Mesenchymal stem cell (in vitro differentiated cells and primary cell): ENCODE measurements at regions not wholly inside any gene's neighbourhood (a gene's known extent, or its start where the extent isn't known, plus 50 kb on each side); places are given as distances from the start of the nearest gene placed in this dataset.

Source experiments
- DNase-seq: peaks from one replicate; pipeline ENCODE4 v3.0.0-alpha.2; 2013
- H2AFZ ChIP-seq: one replicate; pipeline ENCODE4 v1.6.1; 2013; ENCODE audit warnings: low read depth, mild to moderate bottlenecking, control low read depth, inconsistent platforms, low read length, moderate library complexity
- H2AK5ac ChIP-seq: 2 replicates; pipeline ENCODE4 v1.6.1; 2013; ENCODE audit warnings: low read length, moderate library complexity, mild to moderate bottlenecking, inconsistent platforms; ENCODE audit not compliant: severe bottlenecking
- H2BK120ac ChIP-seq: one replicate; pipeline ENCODE4 v1.6.1; 2013; ENCODE audit warnings: low read depth, mild to moderate bottlenecking, inconsistent platforms, low read length, moderate library complexity
- H2BK12ac ChIP-seq, 2 experiments: one replicate each; pipeline ENCODE4 v1.6.1; 2013; ENCODE audit warnings: inconsistent platforms in 2 of 2, low read length in 2 of 2, mild to moderate bottlenecking in 2 of 2, moderate library complexity in 2 of 2, control low read depth in 1 of 2
- H2BK15ac ChIP-seq: one replicate; pipeline ENCODE4 v1.6.1; 2013; ENCODE audit warnings: mild to moderate bottlenecking, low read depth, inconsistent platforms; ENCODE audit not compliant: poor library complexity, severe bottlenecking
- H2BK5ac ChIP-seq: 2 replicates; pipeline ENCODE4 v1.6.1; 2013; ENCODE audit warnings: low read depth, mild to moderate bottlenecking, low read length, control low read depth, inconsistent platforms; ENCODE audit not compliant: poor library complexity, severe bottlenecking
- H3K14ac ChIP-seq, 2 experiments: one replicate each; pipeline ENCODE4 v1.6.1; 2013; ENCODE audit warnings: inconsistent platforms in 2 of 2, low read length in 2 of 2, control low read depth in 1 of 2, mild to moderate bottlenecking in 1 of 2, moderate library complexity in 1 of 2
- H3K18ac ChIP-seq, 2 experiments: one replicate each; pipeline ENCODE4 v1.6.1; 2013; ENCODE audit warnings: inconsistent platforms in 2 of 2, low read length in 2 of 2, control low read depth in 1 of 2, low read depth in 1 of 2, mild to moderate bottlenecking in 1 of 2
- H3K23ac ChIP-seq, 2 experiments: one replicate each; pipeline ENCODE4 v1.6.1; 2013; ENCODE audit warnings: inconsistent platforms in 2 of 2, low read length in 2 of 2, mild to moderate bottlenecking in 2 of 2, moderate library complexity in 2 of 2, control low read depth in 1 of 2
- H3K27ac ChIP-seq: 2 replicates; pipeline ENCODE4 v1.5.1; 2013; ENCODE audit warnings: mild to moderate bottlenecking, moderate library complexity, low read length, control low read depth, inconsistent platforms; ENCODE audit not compliant: poor library complexity, severe bottlenecking
- H3K27me3 ChIP-seq, 2 experiments: 2 replicates each; pipeline versions ENCODE4 v1.6.1 to v1.7.0; 2013; ENCODE audit warnings: low read length in 2 of 2, mild to moderate bottlenecking in 2 of 2, moderate library complexity in 2 of 2, control low read depth in 1 of 2, inconsistent platforms in 1 of 2; ENCODE audit not compliant: control insufficient read depth in 1 of 2, insufficient read depth in 1 of 2
- H3K36me3 ChIP-seq, 2 experiments: 2 replicates each; pipeline versions ENCODE4 v1.6.1 to v1.7.0; 2013; ENCODE audit warnings: low read length in 2 of 2, control low read depth in 1 of 2, inconsistent platforms in 1 of 2, low read depth in 1 of 2, mild to moderate bottlenecking in 1 of 2; ENCODE audit not compliant: insufficient read depth in 2 of 2, control insufficient read depth in 1 of 2
- H3K4ac ChIP-seq, 2 experiments: one replicate each; pipeline ENCODE4 v1.6.1; 2013; ENCODE audit warnings: inconsistent platforms in 2 of 2, low read length in 2 of 2, mild to moderate bottlenecking in 2 of 2, moderate library complexity in 2 of 2, control low read depth in 1 of 2, low read depth in 1 of 2
- H3K4me1 ChIP-seq: 2 replicates; pipeline ENCODE4 v1.6.1; 2013; ENCODE audit warnings: low read depth, low read length, control low read depth; ENCODE audit not compliant: control insufficient read depth, insufficient read depth
- H3K4me2 ChIP-seq: 2 replicates; pipeline ENCODE4 v1.6.1; 2013; ENCODE audit warnings: low read length, mild to moderate bottlenecking, inconsistent platforms; ENCODE audit not compliant: poor library complexity, severe bottlenecking
- H3K4me3 ChIP-seq, 2 experiments: 2 replicates each; pipeline versions ENCODE4 v1.5.1 to v1.7.0; 2013; ENCODE audit warnings: low read length in 2 of 2, mild to moderate bottlenecking in 2 of 2, control low read depth in 1 of 2, low read depth in 1 of 2; ENCODE audit not compliant: insufficient read depth in 1 of 2
- H3K79me1 ChIP-seq: replicated peaks from 2 replicates; pipeline ENCODE4 v1.6.1; 2013; ENCODE audit warnings: mild to moderate bottlenecking, control low read depth, low read length, inconsistent platforms; ENCODE audit not compliant: poor library complexity, severe bottlenecking
- H3K9ac ChIP-seq: 2 replicates; pipeline ENCODE4 v1.7.0; 2013; ENCODE audit warnings: mild to moderate bottlenecking, low read length, moderate library complexity
- H3K9me3 ChIP-seq: 2 replicates; pipeline ENCODE4 v1.7.0; 2013; ENCODE audit warnings: mild to moderate bottlenecking, low read length; ENCODE audit not compliant: control insufficient read depth
- H4K8ac ChIP-seq: one replicate; pipeline ENCODE4 v1.6.1; 2013; ENCODE audit warnings: inconsistent platforms, mild to moderate bottlenecking, low read length, moderate library complexity
- H4K91ac ChIP-seq: one replicate; pipeline ENCODE4 v1.6.1; 2013; ENCODE audit warnings: mild to moderate bottlenecking, low read length, inconsistent platforms
- WGBS: methylation state at CpG from one replicate; pipeline ENCODE4 v1.1.7; 2013; ENCODE audit warnings: mixed read lengths; 5-methylcytosine and 5-hydroxymethylcytosine counted together

GRCh38 chr2:173808718-173809117, 156.5 kb downstream of the SP3 start:
- Histone ChIP-seq H3K4me3 (no peak overlapping the region), H4K8ac (no peak overlapping the region)
- WGBS = 100% methylated on average over 2 of the region's 2 CpGs

GRCh38 chr2:173812321-173812720, 152.9 kb downstream of the SP3 start:
- H3K4me3 ChIP-seq = no peak overlapping the region
- H2BK5ac ChIP-seq = no peak overlapping the region
- H3K4me2 ChIP-seq = no peak overlapping the region
- H2BK120ac ChIP-seq = no peak overlapping the region
- no peaks in the 10 kb centered on the region for H3K4me1 ChIP-seq
- no peaks in the 10 kb centered on the region for H3K36me3 ChIP-seq
- H3K23ac ChIP-seq = no peak overlapping the region
- no peak overlapping the region for H3K27ac ChIP-seq
- no peak overlapping the region for H3K18ac ChIP-seq
- H3K9me3 ChIP-seq = no peaks in the 10 kb centered on the region
- DNase-seq = no peak
- H2BK12ac ChIP-seq = no peak overlapping the region
- H4K91ac ChIP-seq = no peak overlapping the region
- no peak overlapping the region for H3K9ac ChIP-seq
- no peak overlapping the region for H2AK5ac ChIP-seq
- H2AFZ ChIP-seq = no peak overlapping the region
- peaks cover 0 to 3% of the 10 kb centered on the region in 2 experiments for H3K27me3 ChIP-seq
- H2BK15ac ChIP-seq = no peak overlapping the region
- H3K14ac ChIP-seq = no peak overlapping the region
- no peak overlapping the region for H3K4ac ChIP-seq
- WGBS = 94% methylated on average over 1 of the region's 1 CpG
- no peaks in the 10 kb centered on the region for H3K79me1 ChIP-seq
- no peak overlapping the region for H4K8ac ChIP-seq

More at GRCh38 chr2:173808718-173809117, 156.5 kb downstream of the SP3 start:
- Histone ChIP-seq H3K4ac (no peak overlapping the region), H3K9ac (no peak overlapping the region), H3K27me3 (peaks cover 0 to 7% of the 10 kb centered on the region in 2 experiments), H2BK15ac (no peak overlapping the region), H2BK120ac (no peak overlapping the region), H4K91ac (no peak overlapping the region), H3K4me1 (no peaks in the 10 kb centered on the region), H2BK5ac (no peak overlapping the region), H3K23ac (no peak overlapping the region), H2AFZ (no peak overlapping the region), H3K4me2 (no peak overlapping the region), H3K9me3 (no peaks in the 10 kb centered on the region), H3K36me3 (no peaks in the 10 kb centered on the region), H3K79me1 (no peaks in the 10 kb centered on the region), H2BK12ac (no peak overlapping the region), H3K14ac (no peak overlapping the region), H3K27ac (no peak overlapping the region), H2AK5ac (no peak overlapping the region), H3K18ac (no peak overlapping the region)
- no peak for DNase-seq

GRCh38 chr2:173814306-173814705, 150.9 kb downstream of the SP3 start:
- Histone ChIP-seq H4K91ac (no peak overlapping the region), H2AFZ (no peak overlapping the region), H3K4me2 (no peak overlapping the region), H2BK120ac (no peak overlapping the region), H3K4me1 (no peaks in the 10 kb centered on the region), H2BK15ac (no peak overlapping the region), H3K4ac (no peak overlapping the region), H2BK5ac (no peak overlapping the region), H3K18ac (no peak overlapping the region), H3K14ac (no peak overlapping the region), H3K27me3 (peaks cover 0 to 3% of the 10 kb centered on the region in 2 experiments), H2AK5ac (no peak overlapping the region), H3K9ac (no peak overlapping the region), H3K23ac (no peak overlapping the region), H4K8ac (no peak overlapping the region), H3K27ac (no peak overlapping the region), H3K4me3 (no peak overlapping the region), H3K9me3 (no peaks in the 10 kb centered on the region), H3K36me3 (no peaks in the 10 kb centered on the region), H3K79me1 (no peaks in the 10 kb centered on the region), H2BK12ac (no peak overlapping the region)
- no CpG with 5 or more reads among the region's 3 CpGs for WGBS
- no peak for DNase-seq

GRCh38 chr2:173815772-173816171, 149.4 kb downstream of the SP3 start:
- no peak for DNase-seq
- Histone ChIP-seq H4K8ac (no peak overlapping the region), H2BK5ac (no peak overlapping the region), H2BK15ac (no peak overlapping the region), H3K4me1 (no peaks in the 10 kb centered on the region), H3K9me3 (no peaks in the 10 kb centered on the region), H3K4me2 (no peak overlapping the region), H2AFZ (no peak overlapping the region), H3K9ac (no peak overlapping the region), H3K27me3 (peaks cover under 1 to 9% of the 10 kb centered on the region in 2 experiments), H2BK12ac (no peak overlapping the region), H3K23ac (no peak overlapping the region), H4K91ac (no peak overlapping the region), H3K27ac (no peak overlapping the region), H2AK5ac (no peak overlapping the region), H3K79me1 (no peaks in the 10 kb centered on the region), H3K14ac (no peak overlapping the region), H2BK120ac (no peak overlapping the region), H3K4me3 (no peak overlapping the region), H3K4ac (no peak overlapping the region), H3K36me3 (no peaks in the 10 kb centered on the region), H3K18ac (no peak overlapping the region)
- WGBS = 91% methylated on average over 5 of the region's 5 CpGs
